HG03196 (cell line): ENCODE measurements at regions not wholly inside any gene's neighbourhood (a gene's known extent, or its start where the extent isn't known, plus 50 kb on each side); places are given as distances from the start of the nearest gene placed in this dataset.

Experiments used
- ATAC-seq: cut with Tn5 transposase; IDR thresholded peaks from one replicate; pipeline ENCODE4 v1.9.1; 2021; ENCODE audit not compliant: unreplicated experiment

GRCh38 chrX:21056622-21057021 lies 317.6 kb upstream of the CNKSR2 start:
- ATAC-seq = no peak

- ATAC-seq = no peak
These were observed 327.2 kb upstream of the CNKSR2 start for GRCh38 chrX:21047034-21047455.

- ATAC-seq = no peak
These were observed 359.9 kb upstream of the CNKSR2 start for GRCh38 chrX:21014326-21014725.

- ATAC-seq = no peak
These were observed 369.4 kb upstream of the CNKSR2 start for GRCh38 chrX:21004835-21005234.

- ATAC-seq = no peak
These were observed 378.4 kb upstream of the CNKSR2 start for GRCh38 chrX:20995829-20996228.

- ATAC-seq = no peak
These were observed 384.9 kb upstream of the CNKSR2 start for GRCh38 chrX:20989361-20989760.

- ATAC-seq = no peak
These were observed 385.4 kb upstream of the CNKSR2 start for GRCh38 chrX:20988804-20989203.

- ATAC-seq = no peak
These were observed 386.1 kb upstream of the CNKSR2 start for GRCh38 chrX:20988118-20988517.

- no peak for ATAC-seq
These were observed 393.8 kb upstream of the CNKSR2 start for GRCh38 chrX:20980426-20980825.

- ATAC-seq = no peak
These were observed 399.9 kb upstream of the CNKSR2 start for GRCh38 chrX:20974326-20974725.

- no peak for ATAC-seq
These were observed 401.2 kb upstream of the CNKSR2 start for GRCh38 chrX:20973038-20973437.

- ATAC-seq = no peak
These were observed 403.0 kb upstream of the CNKSR2 start for GRCh38 chrX:20971250-20971649.

GRCh38 chrX:20969565-20969964 lies 404.7 kb upstream of the CNKSR2 start:
- ATAC-seq = no peak

GRCh38 chrX:20968996-20969395 lies 405.2 kb upstream of the CNKSR2 start:
- ATAC-seq = no peak

- no peak for ATAC-seq
These were observed 406.5 kb upstream of the CNKSR2 start for GRCh38 chrX:20967725-20968124.

- ATAC-seq = no peak
These were observed 408.8 kb upstream of the CNKSR2 start for GRCh38 chrX:20965270-20966044.

- ATAC-seq = no peak
These were observed 420.2 kb upstream of the CNKSR2 start for GRCh38 chrX:20954014-20954413.

GRCh38 chrX:20952180-20952579 lies 422.0 kb upstream of the CNKSR2 start:
- no peak for ATAC-seq

- no peak for ATAC-seq
These were observed 423.0 kb upstream of the CNKSR2 start for GRCh38 chrX:20951016-20951810.

- no peak for ATAC-seq
These were observed 426.8 kb upstream of the CNKSR2 start for GRCh38 chrX:20947411-20947912.

- ATAC-seq = no peak
These were observed 460.5 kb upstream of the CNKSR2 start for GRCh38 chrX:20913760-20914159.

GRCh38 chrX:20906571-20906970 lies 467.6 kb upstream of the CNKSR2 start:
- ATAC-seq = no peak
